GM13976 (cell line): ENCODE measurements at regions not wholly inside any gene's neighbourhood (a gene's known extent, or its start where the extent isn't known, plus 50 kb on each side); places are given as distances from the start of the nearest gene placed in this dataset.

Source experiments
- DNase-seq: peaks from one replicate; pipeline ENCODE4 v3.0.0; 2012; ENCODE audit warnings: low spot score
- CTCF ChIP-seq: IDR thresholded peaks from 2 replicates; pipeline ENCODE4 v1.5.1; 2012; ENCODE audit warnings: borderline replicate concordance, mild to moderate bottlenecking; ENCODE audit not compliant: insufficient read depth; ENCODE audit errors: extremely low read depth, missing control alignments, control extremely low read depth
- in situ Hi-C: fragments of 300-500 bp; cut with MboI; formaldehyde crosslinking; loops from one replicate; pipeline ENCODE4 v1.12.0; 2022; ENCODE audit warnings: low sequenced_read_pairs, mixed read lengths, inconsistent platforms; ENCODE audit not compliant: unreplicated experiment

DNA sequence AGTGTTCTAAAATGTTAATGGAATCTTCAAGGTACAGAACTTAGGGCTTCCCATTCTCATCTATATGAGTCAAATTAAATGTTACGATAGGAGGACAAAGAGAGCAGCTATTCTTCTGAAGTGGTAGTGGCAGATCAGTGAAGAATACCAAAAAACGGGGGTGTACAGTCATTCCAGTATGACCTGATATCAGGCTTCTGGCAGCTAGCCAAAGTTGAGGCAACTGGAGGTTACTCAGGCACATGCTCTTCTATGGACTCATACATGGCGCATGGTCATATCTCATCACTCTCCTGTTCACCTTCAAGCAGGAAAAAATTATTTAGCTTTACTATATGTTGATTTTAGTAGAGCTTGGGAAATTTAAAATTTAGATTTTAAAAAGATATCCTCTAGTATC, 1608.8 kb downstream of the GRIK2 start:
- no peak for TF ChIP-seq CTCF
- in situ Hi-C loops: no loop called here
- DNase-seq: no peak

DNA sequence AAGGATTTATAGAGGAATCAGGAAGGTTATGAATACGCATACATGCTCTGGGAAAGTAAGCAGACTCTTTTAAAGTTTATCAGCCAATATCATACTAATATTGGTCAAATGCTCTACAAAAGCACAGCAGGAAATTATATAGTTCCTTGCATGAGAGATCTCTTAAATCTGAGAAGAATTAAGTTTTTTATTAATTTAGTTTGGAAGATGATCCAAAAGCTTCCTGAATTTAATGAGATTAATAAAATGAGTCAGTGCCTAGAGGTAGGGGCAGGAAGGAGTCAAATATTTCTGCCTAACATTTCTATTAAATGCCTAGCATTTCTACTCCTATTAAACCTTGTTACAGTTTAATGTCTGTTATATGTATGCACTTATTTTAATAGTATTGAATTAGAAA, 1608.2 kb downstream of the GRIK2 start:
- DNase-seq: no peak
- no peak for TF ChIP-seq CTCF
- in situ Hi-C loops: no loop called here

GRCh38 chr6:103000688-103001087, 1607.2 kb downstream of the GRIK2 start:
- in situ Hi-C loops: no loop called here
- no peak for DNase-seq

GRCh38 chr6:102995491-102995890, 1602.0 kb downstream of the GRIK2 start:
- in situ Hi-C loops: no loop called here
- no peak for TF ChIP-seq CTCF
- no peak for DNase-seq

More at GRCh38 chr6:103000688-103001087, 1607.2 kb downstream of the GRIK2 start:
- TF ChIP-seq CTCF: no peak

DNA sequence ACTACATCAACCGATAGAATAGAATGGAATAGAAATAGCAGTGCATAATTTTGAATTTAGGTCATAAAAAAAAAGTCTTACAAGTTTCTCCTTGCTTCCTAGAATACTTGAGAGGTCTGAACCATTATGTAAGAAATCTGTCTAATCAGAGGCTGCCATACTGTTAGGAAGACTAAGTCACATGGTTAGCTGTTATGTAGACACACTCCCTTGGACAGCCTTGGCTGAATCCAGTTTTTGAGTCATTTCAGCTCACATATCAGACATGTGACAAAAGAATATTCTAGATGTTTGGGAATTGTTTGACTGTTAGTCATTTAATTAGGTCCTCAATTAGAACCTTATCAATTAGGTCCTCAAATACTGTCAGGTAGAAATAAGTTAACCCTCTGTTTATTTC, 1601.4 kb downstream of the GRIK2 start:
- no peak for DNase-seq
- in situ Hi-C loops: no loop called here

GRCh38 chr6:102986086-102986485, 1592.6 kb downstream of the GRIK2 start:
- DNase-seq: no peak
- no peak for TF ChIP-seq CTCF

More for the DNA sequence above, 1601.4 kb downstream of the GRIK2 start:
- no peak for TF ChIP-seq CTCF

DNA sequence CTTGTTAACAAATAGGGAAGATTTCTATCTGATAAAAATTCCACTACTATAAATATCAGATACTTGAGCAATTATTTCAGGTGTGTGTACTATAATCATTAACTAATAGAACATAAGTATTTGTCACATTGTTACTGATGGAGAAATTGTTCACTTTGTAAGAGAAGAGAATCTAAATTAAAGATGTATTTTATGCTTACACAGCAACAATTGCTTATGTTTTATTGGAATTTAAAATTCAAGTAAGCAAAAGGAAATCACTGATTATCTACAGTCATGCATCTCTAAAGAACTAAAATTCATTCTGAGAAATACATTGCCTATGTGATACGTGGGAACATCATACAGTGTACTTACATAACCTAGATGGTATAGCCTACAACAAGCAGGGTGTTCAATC, 1590.8 kb downstream of the GRIK2 start:
- TF ChIP-seq CTCF: no peak
- in situ Hi-C loops: no loop called here
- DNase-seq: no peak

More at GRCh38 chr6:102986086-102986485, 1592.6 kb downstream of the GRIK2 start:
- in situ Hi-C loops: no loop called here
